ENCODE measurements at regions not wholly inside any gene's neighbourhood (a gene's known extent, or its start where the extent isn't known, plus 50 kb on each side); places are given as distances from the start of the nearest gene placed in this dataset.

DNA sequence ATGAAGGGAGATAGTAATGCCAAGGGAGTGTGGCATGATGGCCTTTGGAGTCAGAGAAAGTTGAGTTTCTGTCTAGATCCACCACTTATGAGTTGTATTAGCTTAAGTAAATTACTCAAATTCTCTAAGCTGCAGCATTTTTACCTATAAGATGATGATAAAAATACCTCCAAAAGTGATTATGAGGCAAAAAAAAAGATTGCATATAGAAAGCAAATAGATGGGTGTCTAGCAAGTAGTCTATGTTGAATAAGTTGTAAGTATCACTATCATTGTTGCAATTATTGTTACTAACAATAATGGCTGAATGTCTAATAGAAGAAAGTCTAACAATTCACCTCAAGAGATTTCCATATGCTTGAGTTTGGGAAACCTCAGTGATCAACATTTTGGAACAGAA lies 959.2 kb upstream of the GJE1 start:
- TF ChIP-seq CTCF (IDR thresholded peaks at IDR 0.05) = no peak
- no peak for TF ChIP-seq POLR2A (IDR thresholded peaks at IDR 0.05)
